Breast epithelium (tissue), 3 donors: ENCODE measurements at regions not wholly inside any gene's neighbourhood (a gene's known extent, or its start where the extent isn't known, plus 50 kb on each side); places are given as distances from the start of the nearest gene placed in this dataset.

ENCODE experiments used
- POLR2A ChIP-seq: fragments of 450-650 bp; IDR thresholded peaks from one replicate; pipeline ENCODE4 v1.6.1; 2016; ENCODE audit warnings: antibody characterized with exemption, mild to moderate bottlenecking, moderate library complexity
- TF ChIP-seq, protein P1 (sequence below), 3 donors: fragments of 450-650 bp; IDR thresholded peaks; one replicate each; pipeline ENCODE4 v1.5.1; 2016 to 2017; ENCODE audit warnings: antibody characterized with exemption in 3 of 3, mild to moderate bottlenecking in 3 of 3, moderate library complexity in 3 of 3

- TF ChIP-seq, protein P1, sequence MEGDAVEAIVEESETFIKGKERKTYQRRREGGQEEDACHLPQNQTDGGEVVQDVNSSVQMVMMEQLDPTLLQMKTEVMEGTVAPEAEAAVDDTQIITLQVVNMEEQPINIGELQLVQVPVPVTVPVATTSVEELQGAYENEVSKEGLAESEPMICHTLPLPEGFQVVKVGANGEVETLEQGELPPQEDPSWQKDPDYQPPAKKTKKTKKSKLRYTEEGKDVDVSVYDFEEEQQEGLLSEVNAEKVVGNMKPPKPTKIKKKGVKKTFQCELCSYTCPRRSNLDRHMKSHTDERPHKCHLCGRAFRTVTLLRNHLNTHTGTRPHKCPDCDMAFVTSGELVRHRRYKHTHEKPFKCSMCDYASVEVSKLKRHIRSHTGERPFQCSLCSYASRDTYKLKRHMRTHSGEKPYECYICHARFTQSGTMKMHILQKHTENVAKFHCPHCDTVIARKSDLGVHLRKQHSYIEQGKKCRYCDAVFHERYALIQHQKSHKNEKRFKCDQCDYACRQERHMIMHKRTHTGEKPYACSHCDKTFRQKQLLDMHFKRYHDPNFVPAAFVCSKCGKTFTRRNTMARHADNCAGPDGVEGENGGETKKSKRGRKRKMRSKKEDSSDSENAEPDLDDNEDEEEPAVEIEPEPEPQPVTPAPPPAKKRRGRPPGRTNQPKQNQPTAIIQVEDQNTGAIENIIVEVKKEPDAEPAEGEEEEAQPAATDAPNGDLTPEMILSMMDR (IDR thresholded peaks at IDR 0.05), result no peak
- TF ChIP-seq POLR2A, result no peak
These were observed 93.6 kb upstream of the SNRPN start for GRCh38 chr15:24861014-24861690.
